Astrocyte (in vitro differentiated cells and primary cell): ENCODE measurements at regions not wholly inside any gene's neighbourhood (a gene's known extent, or its start where the extent isn't known, plus 50 kb on each side); places are given as distances from the start of the nearest gene placed in this dataset.

Experiments
- DNase-seq: peaks from one replicate; pipeline ENCODE4 v3.0.0-alpha.2; 2010; ENCODE audit warnings: low read depth
- FAIRE-seq: peaks from 2 replicates; lab custom pipeline; 2011; peaks lifted over from hg19 to GRCh38; lab: Jason Lieb, UNC
- H2AFZ ChIP-seq: 2 replicates; pipeline ENCODE4 v1.6.0; 2012; ENCODE audit warnings: low read depth, low read length, inconsistent platforms
- H3K27ac ChIP-seq: 2 replicates; pipeline ENCODE4 v1.5.1; 2011; ENCODE audit warnings: low read depth, low read length, inconsistent platforms
- H3K27me3 ChIP-seq: 2 replicates; pipeline ENCODE4 v1.6.0; 2011; ENCODE audit warnings: low read length, inconsistent platforms; ENCODE audit not compliant: insufficient read depth
- H3K36me3 ChIP-seq: 2 replicates; pipeline ENCODE4 v1.5.1; 2011; ENCODE audit warnings: low read length, inconsistent platforms; ENCODE audit not compliant: insufficient read depth
- H3K4me1 ChIP-seq: 2 replicates; pipeline ENCODE4 v1.5.1; 2011; ENCODE audit warnings: low read length, inconsistent platforms; ENCODE audit not compliant: insufficient read depth
- H3K4me2 ChIP-seq: 2 replicates; pipeline ENCODE4 v1.6.0; 2012; ENCODE audit warnings: low read length, inconsistent platforms
- H3K4me3 ChIP-seq: 2 replicates; pipeline ENCODE4 v1.5.1; 2011; ENCODE audit warnings: low read depth, mild to moderate bottlenecking, low read length, inconsistent platforms; ENCODE audit not compliant: insufficient read depth
- H3K79me2 ChIP-seq: 2 replicates; pipeline ENCODE4 v1.6.0; 2012; ENCODE audit warnings: mild to moderate bottlenecking, low read length, inconsistent platforms; ENCODE audit not compliant: insufficient read depth
- H3K9ac ChIP-seq: 2 replicates; pipeline ENCODE4 v1.6.0; 2012; ENCODE audit warnings: mild to moderate bottlenecking, low read length, inconsistent platforms
- H3K9me3 ChIP-seq: 2 replicates; pipeline ENCODE4 v1.5.1; 2012; ENCODE audit warnings: low read depth, mild to moderate bottlenecking, low read length, inconsistent platforms; ENCODE audit not compliant: insufficient read depth
- H4K20me1 ChIP-seq: 2 replicates; pipeline ENCODE4 v1.6.0; 2012; ENCODE audit warnings: low read length, inconsistent platforms; ENCODE audit not compliant: insufficient read depth
- H3K27ac Mint-ChIP-seq: one replicate; pipeline ENCODE4 v1.8.0; 2021; ENCODE audit warnings: mild to moderate bottlenecking, mixed read lengths; ENCODE audit not compliant: unreplicated experiment
- H3K27me3 Mint-ChIP-seq: one replicate; pipeline ENCODE4 v1.8.0; 2021; ENCODE audit warnings: low read depth, mixed read lengths; ENCODE audit not compliant: unreplicated experiment
- H3K36me3 Mint-ChIP-seq: one replicate; pipeline ENCODE4 v1.8.0; 2021; ENCODE audit warnings: low read depth, mixed read lengths; ENCODE audit not compliant: unreplicated experiment
- H3K4me1 Mint-ChIP-seq: one replicate; pipeline ENCODE4 v1.8.0; 2021; ENCODE audit warnings: low read depth, mixed read lengths; ENCODE audit not compliant: unreplicated experiment
- H3K4me3 Mint-ChIP-seq: one replicate; pipeline ENCODE4 v1.8.0; 2021; ENCODE audit warnings: mild to moderate bottlenecking, moderate library complexity, mixed read lengths; ENCODE audit not compliant: unreplicated experiment
- H3K9me3 Mint-ChIP-seq: one replicate; pipeline ENCODE4 v1.8.0; 2021; ENCODE audit warnings: mild to moderate bottlenecking, mixed read lengths; ENCODE audit not compliant: unreplicated experiment
- CTCF ChIP-seq: IDR thresholded peaks from 2 replicates; pipeline ENCODE4 v1.5.1; 2011; ENCODE audit warnings: low read depth, mild to moderate bottlenecking, inconsistent platforms, low read length, moderate library complexity; ENCODE audit not compliant: insufficient read depth
- EZH2 ChIP-seq: IDR thresholded peaks from 2 replicates; pipeline ENCODE4 v1.6.1; 2012; ENCODE audit warnings: mild to moderate bottlenecking, low read length, inconsistent platforms; ENCODE audit not compliant: insufficient read depth

- Mint-ChIP-seq H3K36me3 (no peaks in the 10 kb centered on the region), H3K27ac (no peak overlapping the region), H3K4me1 (peaks cover 14% of the 10 kb centered on the region), H3K9me3 (no peaks in the 10 kb centered on the region), H3K4me3 (no peak overlapping the region), H3K27me3 (no peaks in the 10 kb centered on the region)
- Histone ChIP-seq H3K36me3 (no peaks in the 10 kb centered on the region), H3K9ac (no peak overlapping the region), H3K9me3 (no peaks in the 10 kb centered on the region), H4K20me1 (no peaks in the 10 kb centered on the region), H3K4me3 (no peak overlapping the region), H3K4me1 (no peaks in the 10 kb centered on the region), H3K27ac (no peak overlapping the region), H2AFZ (no peak overlapping the region), H3K79me2 (no peaks in the 10 kb centered on the region), H3K4me2 (no peak overlapping the region), H3K27me3 (no peaks in the 10 kb centered on the region)
- TF ChIP-seq EZH2 (no peak), CTCF (no peak)
- no peak for DNase-seq
- no peak for FAIRE-seq
Observed at GRCh38 chr1:239539812-239540211, 153.4 kb downstream of the CHRM3 start.

GRCh38 chr1:239543873-239544272, 157.5 kb downstream of the CHRM3 start:
- Mint-ChIP-seq H3K9me3 (peaks cover 1% of the 10 kb centered on the region), H3K4me1 (no peaks in the 10 kb centered on the region), H3K36me3 (no peaks in the 10 kb centered on the region), H3K27ac (no peak overlapping the region), H3K27me3 (no peaks in the 10 kb centered on the region), H3K4me3 (no peak overlapping the region)
- TF ChIP-seq CTCF (no peak), EZH2 (no peak)
- Histone ChIP-seq H3K4me2 (no peak overlapping the region), H3K36me3 (no peaks in the 10 kb centered on the region), H3K4me3 (no peak overlapping the region), H3K9me3 (no peaks in the 10 kb centered on the region), H3K27me3 (no peaks in the 10 kb centered on the region), H4K20me1 (no peaks in the 10 kb centered on the region), H3K27ac (no peak overlapping the region), H2AFZ (no peak overlapping the region), H3K9ac (no peak overlapping the region), H3K79me2 (no peaks in the 10 kb centered on the region), H3K4me1 (no peaks in the 10 kb centered on the region)
- FAIRE-seq (no peak), DNase-seq (no peak)

GRCh38 chr1:239545466-239545865, 159.1 kb downstream of the CHRM3 start:
- Mint-ChIP-seq H3K4me1 (no peaks in the 10 kb centered on the region), H3K36me3 (no peaks in the 10 kb centered on the region), H3K4me3 (no peak overlapping the region), H3K9me3 (peaks cover 2% of the 10 kb centered on the region), H3K27ac (no peak overlapping the region), H3K27me3 (no peaks in the 10 kb centered on the region)
- DNase-seq (no peak), FAIRE-seq (no peak)
- no peak overlapping the region for H3K4me3 ChIP-seq
- no peaks in the 10 kb centered on the region for H4K20me1 ChIP-seq
- H3K9ac ChIP-seq: no peak overlapping the region
- TF ChIP-seq EZH2: no peak
- TF ChIP-seq CTCF: no peak
- no peaks in the 10 kb centered on the region for H3K79me2 ChIP-seq
- H3K27ac ChIP-seq: no peak overlapping the region
- H3K4me1 ChIP-seq: no peaks in the 10 kb centered on the region
- no peaks in the 10 kb centered on the region for H3K9me3 ChIP-seq
- H2AFZ ChIP-seq: no peak overlapping the region
- no peaks in the 10 kb centered on the region for H3K27me3 ChIP-seq
- no peak overlapping the region for H3K4me2 ChIP-seq
- no peaks in the 10 kb centered on the region for H3K36me3 ChIP-seq
